ENCODE measurements at regions not wholly inside any gene's neighbourhood (a gene's known extent, or its start where the extent isn't known, plus 50 kb on each side); places are given as distances from the start of the nearest gene placed in this dataset.

GRCh38 chr2:234334151-234334550, 162.7 kb downstream of the ARL4C start:
- intact Hi-C loops (cut with DNase I) = no loop called here

DNA sequence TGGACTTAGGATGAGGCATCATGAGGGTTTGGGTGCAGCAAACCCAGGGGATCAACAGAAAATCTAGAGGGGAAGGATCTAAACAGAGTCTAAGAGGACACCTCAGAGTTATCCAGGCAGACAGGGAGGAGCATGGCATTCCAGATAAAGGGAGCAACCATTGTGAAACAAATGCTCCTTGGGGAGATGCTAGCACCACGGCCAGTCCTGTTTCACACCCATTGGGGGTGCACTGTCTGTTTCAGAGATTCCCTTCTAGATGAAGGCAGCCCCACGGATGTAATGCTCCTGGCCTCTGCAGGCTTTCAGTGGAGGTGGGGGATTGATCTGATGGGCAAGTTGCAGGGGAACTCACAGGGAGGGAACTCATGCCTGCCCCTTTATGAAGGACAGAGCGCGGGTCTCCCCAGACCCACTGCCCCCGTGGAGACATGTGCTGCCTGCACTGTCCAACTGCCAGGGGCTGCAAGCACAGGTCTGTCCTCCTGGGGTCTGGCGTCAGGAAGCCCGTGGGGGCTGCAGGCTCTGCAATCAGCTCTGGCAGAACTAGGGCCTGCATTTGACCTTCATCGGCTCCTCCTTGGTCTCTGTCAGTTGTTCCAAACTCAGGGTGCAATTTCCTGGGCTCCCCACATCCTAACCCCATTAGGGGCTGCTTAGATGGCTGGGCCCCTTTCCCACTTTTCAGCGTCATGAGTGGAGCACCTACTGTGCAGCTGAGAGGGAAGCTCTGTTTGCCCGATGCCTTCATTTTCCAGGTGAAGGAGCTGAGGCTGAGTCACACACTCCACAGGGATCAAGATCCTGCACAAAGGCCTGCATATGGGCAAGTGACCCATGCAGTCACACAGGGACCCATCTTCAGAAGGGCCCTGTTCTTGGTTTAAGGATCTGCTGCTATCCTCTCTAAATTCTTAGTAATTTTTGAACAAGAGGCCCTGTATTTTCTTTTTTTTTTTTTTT, 163.4 kb downstream of the ARL4C start:
- Histone ChIP-seq H3K36me3 (replicated peaks in 1 of 2) (no peaks in the 10 kb centered on the region), H3K9me3 (replicated peaks in 1 of 3) (no peaks in the 10 kb centered on the region), H3K4me1 (replicated peaks in 1 of 2) (no peaks in the 10 kb centered on the region), H3K27ac (no peak overlapping the region), H3K27me3 (no peaks in the 10 kb centered on the region), H3K4me3 (no peak overlapping the region)
- WGBS, 4 donors = 85 to 89% (median 88%) methylated on average over 3 to 10 of the region's 10 CpGs
- intact Hi-C loops (cut with DNase I) = no loop called here
- no peak for DNase-seq
- no peak for TF ChIP-seq POLR2A (IDR thresholded peaks at IDR 0.05)
- no peak for TF ChIP-seq CTCF (IDR thresholded peaks at IDR 0.05)

More at GRCh38 chr2:234334151-234334550, 162.7 kb downstream of the ARL4C start:
- H3K4me3 ChIP-seq = no peak overlapping the region
- peak overlapping the region in 1 of 5 donors; percentile 71 for H3K27ac ChIP-seq
- no peak for TF ChIP-seq POLR2A (IDR thresholded peaks at IDR 0.05)
- TF ChIP-seq CTCF (IDR thresholded peaks at IDR 0.05) = no peak
- peak in 1 of 7 donors; percentile 63 for DNase-seq
- H3K9me3 ChIP-seq (replicated peaks in 1 of 3) = no peaks in the 10 kb centered on the region
- H3K4me1 ChIP-seq (replicated peaks in 1 of 2) = no peaks in the 10 kb centered on the region
- H3K27me3 ChIP-seq = no peaks in the 10 kb centered on the region
- H3K36me3 ChIP-seq (replicated peaks in 1 of 2) = no peaks in the 10 kb centered on the region
- whole genome bisulfite sequencing, 4 donors = 85 to 96% (median 91%) methylated on average over 3 of the region's 3 CpGs

DNA sequence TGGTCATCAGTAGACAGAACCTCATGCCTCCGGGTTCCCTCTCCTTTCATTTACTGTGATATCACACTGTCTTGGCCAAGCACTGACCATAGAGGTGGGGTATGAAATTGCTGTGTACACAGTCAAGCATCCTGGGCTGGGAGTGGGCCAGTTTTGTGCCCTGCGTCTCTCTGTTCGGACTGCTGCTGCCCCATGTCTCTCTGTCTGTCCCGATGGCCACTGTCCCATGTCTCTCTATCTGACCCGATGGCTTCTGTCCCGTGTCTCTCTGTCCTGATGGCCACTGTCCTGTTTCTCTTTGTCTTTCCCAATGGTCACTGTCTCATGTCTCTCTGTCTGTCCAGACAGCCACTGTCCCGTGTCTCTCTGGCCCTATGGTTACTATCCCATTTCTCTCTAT, 164.9 kb downstream of the ARL4C start:
- TF ChIP-seq CTCF (IDR thresholded peaks at IDR 0.05) (no peak), POLR2A (IDR thresholded peaks at IDR 0.05) (no peak)
- Histone ChIP-seq H3K27ac (no peak overlapping the region), H3K4me3 (no peak overlapping the region), H3K9me3 (replicated peaks in 1 of 3) (no peaks in the 10 kb centered on the region), H3K36me3 (replicated peaks in 1 of 2) (no peaks in the 10 kb centered on the region), H3K4me1 (replicated peaks in 1 of 2) (no peaks in the 10 kb centered on the region), H3K27me3 (no peaks in the 10 kb centered on the region)
- intact Hi-C loops (cut with DNase I) = no loop called here
- DNase-seq = no peak
- 80 to 90% (median 84%) methylated on average over 7 of the region's 7 CpGs for WGBS, 4 donors

DNA sequence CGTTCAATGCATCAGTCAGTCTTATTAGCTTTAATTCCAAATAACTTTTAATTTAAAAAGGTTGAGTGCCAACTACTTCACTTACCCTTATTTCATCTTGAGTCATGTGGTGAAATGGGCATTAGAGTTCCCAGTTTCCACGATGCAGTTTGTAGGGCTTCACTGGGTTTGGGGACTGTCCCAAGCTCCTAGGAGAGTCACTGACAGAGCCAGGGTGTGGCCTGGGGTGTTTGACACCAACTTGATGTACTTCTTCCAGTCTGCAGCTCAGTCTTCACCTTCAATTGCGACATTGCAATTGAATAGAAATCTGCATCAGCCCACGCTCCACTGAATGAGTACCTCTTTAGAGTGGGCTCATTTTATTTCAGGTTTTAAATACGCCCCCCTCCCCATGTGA, 165.3 kb downstream of the ARL4C start:
- no peak for DNase-seq
- TF ChIP-seq POLR2A (IDR thresholded peaks at IDR 0.05) (no peak), CTCF (IDR thresholded peaks at IDR 0.05) (no peak)
- Histone ChIP-seq H3K36me3 (replicated peaks in 1 of 2) (no peaks in the 10 kb centered on the region), H3K4me3 (no peak overlapping the region), H3K4me1 (replicated peaks in 1 of 2) (no peaks in the 10 kb centered on the region), H3K9me3 (replicated peaks in 1 of 3) (no peaks in the 10 kb centered on the region), H3K27ac (no peak overlapping the region), H3K27me3 (no peaks in the 10 kb centered on the region)
- 76 to 83% (median 80%) methylated on average over 4 to 5 of the region's 5 CpGs for WGBS, 4 donors
- intact Hi-C loops (cut with DNase I) = no loop called here
